ENCODE measurements at regions not wholly inside any gene's neighbourhood (a gene's known extent, or its start where the extent isn't known, plus 50 kb on each side); places are given as distances from the start of the nearest gene placed in this dataset.
A peak's percentile ranks its signal among the peaks of the same experiment; 100 is the strongest.

GRCh38 chr2:217227794-217228193, 367.9 kb upstream of the TNP1 start:
- Histone ChIP-seq H3K4me3 (ENCODE audit: control insufficient read depth in 2 of 3, extremely low read depth in 1 of 3, insufficient read depth in 2 of 3, low read depth in 1 of 3, low read length in 3 of 3) (no peak overlapping the region), H3K9me3 (ENCODE audit: control insufficient read depth, low read depth, low read length) (no peaks in the 10 kb centered on the region), H3K36me3 (ENCODE audit: control insufficient read depth in 2 of 2, extremely low read depth in 1 of 2, insufficient read depth in 2 of 2, low read length in 2 of 2) (no peaks in the 10 kb centered on the region), H2AFZ (ENCODE audit: control insufficient read depth, low read length) (no peak overlapping the region), H4K20me1 (ENCODE audit: control insufficient read depth, extremely low read depth, insufficient read depth, low read length) (no peaks in the 10 kb centered on the region), H3K79me2 (ENCODE audit: control insufficient read depth, insufficient read depth, low read length) (no peaks in the 10 kb centered on the region), H3K9me1 (ENCODE audit: control insufficient read depth, extremely low read depth, insufficient read depth, low read length) (no peaks in the 10 kb centered on the region), H3K9ac (ENCODE audit: control insufficient read depth, extremely low read depth, insufficient read depth, low read length) (no peak overlapping the region), H3K27me3 (ENCODE audit: control insufficient read depth, extremely low read depth, insufficient read depth, low read length) (no peaks in the 10 kb centered on the region), H3K4me2 (ENCODE audit: control insufficient read depth, extremely low read depth, insufficient read depth, low read depth, low read length) (no peak overlapping the region), H3K4me1 (ENCODE audit: control insufficient read depth, extremely low read depth, insufficient read depth, low read length) (peaks cover 11% of the 10 kb centered on the region), H3K27ac (ENCODE audit: control insufficient read depth, insufficient read depth, low read length) (no peak overlapping the region)
- no peak for TF ChIP-seq CTCF (optimal IDR thresholded peaks at IDR 0.05 in 1 of 3, IDR thresholded peaks at IDR 0.05 in 1 of 3, conservative IDR thresholded peaks at IDR 0.05 in 1 of 3; ENCODE audit: extremely low read depth in 1 of 3, insufficient read depth in 2 of 3, low read length in 3 of 3)
- no peak for TF ChIP-seq EZH2 (IDR thresholded peaks at IDR 0.05; ENCODE audit: low read length)
- DNase-seq (ENCODE audit: low read depth, low spot score) (no peak), FAIRE-seq (peak; percentile 26)
- dilution Hi-C loops (cut with MboI; ENCODE audit: extremely low pct_ligation_motif_present, low sequenced_read_pairs) = no loop called here

- no peak overlapping the region for H3K9ac ChIP-seq (ENCODE audit: control insufficient read depth, extremely low read depth, insufficient read depth, low read length)
- H3K9me1 ChIP-seq (ENCODE audit: control insufficient read depth, extremely low read depth, insufficient read depth, low read length) = no peaks in the 10 kb centered on the region
- H3K4me2 ChIP-seq (ENCODE audit: control insufficient read depth, extremely low read depth, insufficient read depth, low read depth, low read length) = no peak overlapping the region
- no peak overlapping the region for H3K27ac ChIP-seq (ENCODE audit: control insufficient read depth, insufficient read depth, low read length)
- no peak overlapping the region for H2AFZ ChIP-seq (ENCODE audit: control insufficient read depth, low read length)
- dilution Hi-C loops (cut with MboI; ENCODE audit: extremely low pct_ligation_motif_present, low sequenced_read_pairs) = no loop called here
- H3K79me2 ChIP-seq (ENCODE audit: control insufficient read depth, insufficient read depth, low read length) = no peaks in the 10 kb centered on the region
- no peak for FAIRE-seq
- no peak for DNase-seq (ENCODE audit: low read depth, low spot score)
- H3K4me3 ChIP-seq (ENCODE audit: control insufficient read depth in 2 of 3, extremely low read depth in 1 of 3, insufficient read depth in 2 of 3, low read depth in 1 of 3, low read length in 3 of 3) = no peak overlapping the region
- H3K9me3 ChIP-seq (ENCODE audit: control insufficient read depth, low read depth, low read length) = no peaks in the 10 kb centered on the region
- no peaks in the 10 kb centered on the region for H3K36me3 ChIP-seq (ENCODE audit: control insufficient read depth in 2 of 2, extremely low read depth in 1 of 2, insufficient read depth in 2 of 2, low read length in 2 of 2)
- TF ChIP-seq EZH2 (IDR thresholded peaks at IDR 0.05; ENCODE audit: low read length) (no peak), CTCF (optimal IDR thresholded peaks at IDR 0.05 in 1 of 3, IDR thresholded peaks at IDR 0.05 in 1 of 3, conservative IDR thresholded peaks at IDR 0.05 in 1 of 3; ENCODE audit: extremely low read depth in 1 of 3, insufficient read depth in 2 of 3, low read length in 3 of 3) (no peak)
- no peaks in the 10 kb centered on the region for H4K20me1 ChIP-seq (ENCODE audit: control insufficient read depth, extremely low read depth, insufficient read depth, low read length)
- H3K27me3 ChIP-seq (ENCODE audit: control insufficient read depth, extremely low read depth, insufficient read depth, low read length) = no peaks in the 10 kb centered on the region
- peaks cover 9% of the 10 kb centered on the region for H3K4me1 ChIP-seq (ENCODE audit: control insufficient read depth, extremely low read depth, insufficient read depth, low read length)
Measured at GRCh38 chr2:217225596-217225995, 365.7 kb upstream of the TNP1 start.

Data from keratinocyte (primary cell).